Uterus (tissue), 3 donors: ENCODE measurements at regions not wholly inside any gene's neighbourhood (a gene's known extent, or its start where the extent isn't known, plus 50 kb on each side); places are given as distances from the start of the nearest gene placed in this dataset.

Experiments
- DNase-seq, 2 donors: peaks; one replicate each; pipeline ENCODE4 v3.0.0-alpha.2; 2019 to 2020
- H3K27ac ChIP-seq, 2 donors: fragments of 200-600 bp; sonication (generic); 1 replicate in 1 of 2; 2 replicates in 1 of 2; pipeline ENCODE4 v1.5.1; 2016 to 2018
- H3K27me3 ChIP-seq, 2 donors: fragments of 200-600 bp; sonication (generic); one replicate each; pipeline ENCODE4 v1.5.1; 2018 to 2019; ENCODE audit warnings: control low read depth in 1 of 2
- H3K36me3 ChIP-seq, 2 donors: fragments of 200-600 bp; sonication (generic); one replicate each; pipeline ENCODE4 v1.5.1; 2019; ENCODE audit warnings: control low read depth in 1 of 2
- H3K4me1 ChIP-seq, 2 donors: fragments of 200-600 bp; sonication (generic); one replicate each; pipeline ENCODE4 v1.5.1; 2018 to 2019; ENCODE audit warnings: control low read depth in 1 of 2
- H3K4me3 ChIP-seq, 2 donors: fragments of 200-600 bp; sonication (generic); 1 replicate in 1 of 2; 2 replicates in 1 of 2; pipeline ENCODE4 v1.5.1; 2018 to 2019; ENCODE audit warnings: mild to moderate bottlenecking in 1 of 2
- H3K9me3 ChIP-seq, 2 donors: fragments of 200-600 bp; sonication (generic); one replicate each; pipeline ENCODE4 v1.5.1; 2019; ENCODE audit warnings: control low read depth in 1 of 2
- POLR2A ChIP-seq, 2 donors: fragments of 450-650 bp; IDR thresholded peaks; one replicate each; pipeline ENCODE4 v1.6.1; 2016; ENCODE audit warnings: antibody characterized with exemption in 2 of 2, mild to moderate bottlenecking in 1 of 2, moderate library complexity in 1 of 2
- intact Hi-C: fragments of 100-400 bp; cut with DNase I; formaldehyde crosslinking; loops from one replicate; pipeline ENCODE4 v1.15.1; 2023; ENCODE audit warnings: low total_unique reads
- TF ChIP-seq, protein P1 (sequence below), 4 experiments: fragments of 200-600 bp in 2 of 4; fragments of 450-650 bp in 2 of 4; sonication (generic) in 2 of 4; IDR thresholded peaks; one replicate each; pipeline ENCODE4 v1.5.1; 2016 to 2019; ENCODE audit warnings: antibody characterized with exemption in 4 of 4, mild to moderate bottlenecking in 2 of 4, moderate library complexity in 1 of 4
- donor health status: DM: yes; HTN: yes; CAD: no.

- intact Hi-C loops, result no loop called here
- TF ChIP-seq, protein P1, sequence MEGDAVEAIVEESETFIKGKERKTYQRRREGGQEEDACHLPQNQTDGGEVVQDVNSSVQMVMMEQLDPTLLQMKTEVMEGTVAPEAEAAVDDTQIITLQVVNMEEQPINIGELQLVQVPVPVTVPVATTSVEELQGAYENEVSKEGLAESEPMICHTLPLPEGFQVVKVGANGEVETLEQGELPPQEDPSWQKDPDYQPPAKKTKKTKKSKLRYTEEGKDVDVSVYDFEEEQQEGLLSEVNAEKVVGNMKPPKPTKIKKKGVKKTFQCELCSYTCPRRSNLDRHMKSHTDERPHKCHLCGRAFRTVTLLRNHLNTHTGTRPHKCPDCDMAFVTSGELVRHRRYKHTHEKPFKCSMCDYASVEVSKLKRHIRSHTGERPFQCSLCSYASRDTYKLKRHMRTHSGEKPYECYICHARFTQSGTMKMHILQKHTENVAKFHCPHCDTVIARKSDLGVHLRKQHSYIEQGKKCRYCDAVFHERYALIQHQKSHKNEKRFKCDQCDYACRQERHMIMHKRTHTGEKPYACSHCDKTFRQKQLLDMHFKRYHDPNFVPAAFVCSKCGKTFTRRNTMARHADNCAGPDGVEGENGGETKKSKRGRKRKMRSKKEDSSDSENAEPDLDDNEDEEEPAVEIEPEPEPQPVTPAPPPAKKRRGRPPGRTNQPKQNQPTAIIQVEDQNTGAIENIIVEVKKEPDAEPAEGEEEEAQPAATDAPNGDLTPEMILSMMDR (IDR thresholded peaks at IDR 0.05), result no peak
- TF ChIP-seq POLR2A (IDR thresholded peaks at IDR 0.05), result no peak
- Histone ChIP-seq H3K4me3 (no peak overlapping the region), H3K27ac (no peak overlapping the region), H3K36me3 (no peaks in the 10 kb centered on the region), H3K9me3 (no peaks in the 10 kb centered on the region), H3K4me1 (no peaks in the 10 kb centered on the region), H3K27me3 (no peaks in the 10 kb centered on the region)
- no peak for DNase-seq
Observed at GRCh38 chr12:125744201-125744600, 679.0 kb downstream of the AACS start.

DNA sequence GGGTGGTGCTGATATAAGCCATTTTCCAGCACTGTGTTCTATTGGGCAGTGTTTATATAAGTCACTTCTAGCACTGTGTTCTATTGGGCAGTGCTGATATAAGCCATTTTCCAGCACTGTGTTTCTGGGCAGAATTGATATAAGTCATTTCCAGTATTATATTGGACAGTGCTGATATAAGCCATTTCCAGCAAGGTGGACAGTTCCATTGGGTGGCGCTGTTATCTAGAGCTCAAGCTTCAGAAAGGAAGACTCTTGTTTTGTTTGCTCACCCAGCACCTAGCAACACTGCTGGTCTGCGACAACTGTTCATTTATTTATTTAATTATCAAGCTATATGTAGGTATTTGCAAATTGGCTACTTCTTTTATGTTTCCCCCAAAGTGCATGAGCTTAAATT lies 690.3 kb downstream of the AACS start:
- no peak overlapping the region for H3K27ac ChIP-seq
- TF ChIP-seq, protein P1 (IDR thresholded peaks at IDR 0.05), result no peak
- TF ChIP-seq POLR2A (IDR thresholded peaks at IDR 0.05), result no peak
- no peak overlapping the region for H3K4me3 ChIP-seq
- intact Hi-C loops, result no loop called here
- H3K27me3 ChIP-seq, result no peaks in the 10 kb centered on the region
- H3K9me3 ChIP-seq, result no peaks in the 10 kb centered on the region
- H3K4me1 ChIP-seq, result no peaks in the 10 kb centered on the region
- H3K36me3 ChIP-seq, result no peaks in the 10 kb centered on the region
- DNase-seq, result no peak

DNA sequence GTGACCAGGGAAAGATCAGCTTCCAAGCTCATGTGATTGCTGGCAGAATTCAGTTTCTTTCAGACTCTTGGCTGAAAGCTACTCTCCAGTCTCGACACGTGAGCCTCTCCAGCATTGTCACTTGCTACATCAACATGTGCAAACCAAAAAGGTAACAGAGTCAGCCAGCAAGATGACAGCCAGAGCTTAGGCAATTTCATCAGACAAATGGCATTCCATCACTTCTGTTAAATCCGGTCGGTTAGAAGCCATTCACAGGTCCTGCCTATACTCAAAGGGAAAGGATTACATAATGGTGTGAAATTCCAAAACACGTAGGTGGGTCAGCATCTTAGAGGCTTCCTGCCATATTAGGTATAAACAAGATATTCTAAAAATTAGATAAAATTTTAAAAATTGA lies 700.9 kb downstream of the AACS start:
- no peak for TF ChIP-seq POLR2A (IDR thresholded peaks at IDR 0.05)
- TF ChIP-seq, protein P1 (IDR thresholded peaks at IDR 0.05), result no peak
- intact Hi-C loops, result no loop called here
- H3K4me1 ChIP-seq, result no peaks in the 10 kb centered on the region
- H3K4me3 ChIP-seq, result no peak overlapping the region
- H3K36me3 ChIP-seq, result no peaks in the 10 kb centered on the region
- H3K27me3 ChIP-seq, result no peaks in the 10 kb centered on the region
- no peak overlapping the region for H3K27ac ChIP-seq
- H3K9me3 ChIP-seq, result no peaks in the 10 kb centered on the region
- no peak for DNase-seq

DNA sequence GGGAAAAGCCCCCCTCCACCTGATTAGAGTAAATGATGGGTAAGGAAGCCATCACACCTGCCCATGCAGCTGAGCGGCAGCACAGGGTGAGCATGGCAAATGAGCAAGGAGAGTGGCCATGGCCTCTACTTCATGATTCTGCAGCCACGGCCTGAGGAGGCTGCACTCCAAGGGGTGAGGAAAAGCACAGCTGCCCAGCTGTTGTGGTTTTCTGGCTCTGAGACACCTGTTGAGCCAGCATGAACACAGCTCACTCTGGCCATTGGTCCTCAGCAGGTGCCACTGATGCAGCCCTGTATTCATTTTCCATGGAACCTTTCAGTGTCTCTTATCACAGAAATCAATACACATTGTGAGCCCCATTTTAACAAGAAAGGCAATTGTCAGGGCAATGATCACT lies 707.2 kb downstream of the AACS start:
- no peaks in the 10 kb centered on the region for H3K9me3 ChIP-seq
- intact Hi-C loops, result no loop called here

DNA sequence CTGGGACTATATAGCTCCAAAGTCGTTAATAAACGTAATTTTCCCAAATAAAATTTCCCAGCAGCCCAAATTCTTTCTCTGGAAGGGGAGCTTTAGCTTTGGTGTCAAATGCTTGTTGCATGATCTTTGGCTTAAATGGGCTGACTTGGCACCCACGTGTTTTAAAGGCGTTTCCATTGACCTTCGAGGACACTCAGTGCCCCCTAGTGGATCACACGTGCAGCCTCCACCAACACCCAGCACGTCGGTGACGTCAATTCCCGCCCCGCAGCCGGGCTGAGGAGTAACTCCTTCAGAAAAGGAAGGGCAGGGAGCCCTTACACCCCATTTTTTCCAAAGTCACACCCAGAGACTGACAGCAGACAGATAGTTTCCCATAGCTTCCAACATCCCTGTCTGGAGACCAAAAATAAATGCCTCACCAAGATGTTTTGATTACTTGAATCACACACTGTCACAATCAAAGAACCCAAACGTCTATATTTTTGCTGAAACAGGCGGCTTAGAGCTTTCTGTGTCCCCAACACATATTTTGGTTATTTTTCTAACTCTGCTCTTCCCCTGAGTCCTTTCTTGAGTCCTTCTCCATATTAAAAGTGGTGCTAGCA lies 707.9 kb downstream of the AACS start:
- no peaks in the 10 kb centered on the region for H3K27me3 ChIP-seq
- H3K4me1 ChIP-seq, result no peaks in the 10 kb centered on the region
- no peak for TF ChIP-seq POLR2A (IDR thresholded peaks at IDR 0.05)
- TF ChIP-seq, protein P1 (IDR thresholded peaks at IDR 0.05), result no peak
- H3K4me3 ChIP-seq, result no peak overlapping the region
- DNase-seq, result no peak
- H3K36me3 ChIP-seq, result no peaks in the 10 kb centered on the region
- intact Hi-C loops, result no loop called here
- no peak overlapping the region for H3K27ac ChIP-seq
- no peaks in the 10 kb centered on the region for H3K9me3 ChIP-seq

More for the DNA sequence above, 707.2 kb downstream of the AACS start:
- Histone ChIP-seq H3K4me3 (no peak overlapping the region), H3K27ac (no peak overlapping the region), H3K27me3 (no peaks in the 10 kb centered on the region), H3K4me1 (no peaks in the 10 kb centered on the region), H3K36me3 (no peaks in the 10 kb centered on the region)
- no peak for DNase-seq
- TF ChIP-seq, protein P1 (IDR thresholded peaks at IDR 0.05), result no peak
- no peak for TF ChIP-seq POLR2A (IDR thresholded peaks at IDR 0.05)
